ENCODE measurements at regions not wholly inside any gene's neighbourhood (a gene's known extent, or its start where the extent isn't known, plus 50 kb on each side); places are given as distances from the start of the nearest gene placed in this dataset.
"Not testable (repeated sequence)": the region's sequence is repeated elsewhere in the genome, so short reads cannot be mapped to it uniquely, and the experiment has no call there.

GRCh38 chr3:174460831-174461230 lies 398.3 kb upstream of the NAALADL2 start:
- H3K36me3 ChIP-seq (ENCODE audit: insufficient read depth, low read length): no peaks in the 10 kb centered on the region
- H3K4me1 ChIP-seq (ENCODE audit: insufficient read depth, low read length): peaks cover 21% of the 10 kb centered on the region
- H3K27me3 ChIP-seq (ENCODE audit: insufficient read depth, low read length): no peaks in the 10 kb centered on the region
- H3K4me3 ChIP-seq (ENCODE audit: low read length): no peak overlapping the region
- H3K9ac ChIP-seq (ENCODE audit: low read depth, low read length): no peak overlapping the region
- H3K27ac ChIP-seq (ENCODE audit: low read depth, low read length): no peak overlapping the region
- WGBS: 80% methylated on average over 1 of the region's 1 CpG
- H3K9me3 ChIP-seq (ENCODE audit: insufficient read depth, low read depth, low read length): no peaks in the 10 kb centered on the region

- no peaks in the 10 kb centered on the region for H3K9me3 ChIP-seq (ENCODE audit: insufficient read depth, low read depth, low read length)
- H3K4me1 ChIP-seq (ENCODE audit: insufficient read depth, low read length): peaks cover 21% of the 10 kb centered on the region
- no peak overlapping the region for H3K27ac ChIP-seq (ENCODE audit: low read depth, low read length)
- H3K4me3 ChIP-seq (ENCODE audit: low read length): no peak overlapping the region
- no peaks in the 10 kb centered on the region for H3K36me3 ChIP-seq (ENCODE audit: insufficient read depth, low read length)
- H3K9ac ChIP-seq (ENCODE audit: low read depth, low read length): no peak overlapping the region
- H3K27me3 ChIP-seq (ENCODE audit: insufficient read depth, low read length): no peaks in the 10 kb centered on the region
Measured at GRCh38 chr3:174462916-174463315, 396.2 kb upstream of the NAALADL2 start.

GRCh38 chr3:174465177-174465576 lies 394.0 kb upstream of the NAALADL2 start:
- H3K4me3 ChIP-seq (ENCODE audit: low read length): no peak overlapping the region
- H3K4me1 ChIP-seq (ENCODE audit: insufficient read depth, low read length): peaks cover 21% of the 10 kb centered on the region
- no peaks in the 10 kb centered on the region for H3K27me3 ChIP-seq (ENCODE audit: insufficient read depth, low read length)
- H3K27ac ChIP-seq (ENCODE audit: low read depth, low read length): no peak overlapping the region
- no peaks in the 10 kb centered on the region for H3K36me3 ChIP-seq (ENCODE audit: insufficient read depth, low read length)
- H3K9me3 ChIP-seq (ENCODE audit: insufficient read depth, low read depth, low read length): no peaks in the 10 kb centered on the region
- H3K9ac ChIP-seq (ENCODE audit: low read depth, low read length): no peak overlapping the region
- WGBS: 97% methylated on average over 3 of the region's 3 CpGs

- WGBS: 87% methylated on average over 1 of the region's 4 CpGs
- Histone ChIP-seq H3K4me3 (ENCODE audit: low read length) (no peak overlapping the region), H3K9me3 (ENCODE audit: insufficient read depth, low read depth, low read length) (no peaks in the 10 kb centered on the region), H3K27ac (ENCODE audit: low read depth, low read length) (no peak overlapping the region), H3K27me3 (ENCODE audit: insufficient read depth, low read length) (no peaks in the 10 kb centered on the region), H3K9ac (ENCODE audit: low read depth, low read length) (no peak overlapping the region), H3K36me3 (ENCODE audit: insufficient read depth, low read length) (no peaks in the 10 kb centered on the region), H3K4me1 (ENCODE audit: insufficient read depth, low read length) (peaks cover 11% of the 10 kb centered on the region)
Measured at GRCh38 chr3:174466471-174467054, 392.6 kb upstream of the NAALADL2 start.

GRCh38 chr3:174477491-174477890 lies 381.6 kb upstream of the NAALADL2 start:
- Histone ChIP-seq H3K36me3 (ENCODE audit: insufficient read depth, low read length) (no peaks in the 10 kb centered on the region), H3K9ac (ENCODE audit: low read depth, low read length) (no peak overlapping the region), H3K27me3 (ENCODE audit: insufficient read depth, low read length) (no peaks in the 10 kb centered on the region), H3K9me3 (ENCODE audit: insufficient read depth, low read depth, low read length) (no peaks in the 10 kb centered on the region), H3K4me1 (ENCODE audit: insufficient read depth, low read length) (no peaks in the 10 kb centered on the region), H3K27ac (ENCODE audit: low read depth, low read length) (no peak overlapping the region), H3K4me3 (ENCODE audit: low read length) (no peak overlapping the region)
- no CpG with 5 or more reads among the region's 1 CpG for WGBS

GRCh38 chr3:174480767-174481166 lies 378.4 kb upstream of the NAALADL2 start:
- Histone ChIP-seq H3K27me3 (ENCODE audit: insufficient read depth, low read length) (no peaks in the 10 kb centered on the region), H3K9ac (ENCODE audit: low read depth, low read length) (no peak overlapping the region), H3K4me1 (ENCODE audit: insufficient read depth, low read length) (no peaks in the 10 kb centered on the region), H3K36me3 (ENCODE audit: insufficient read depth, low read length) (no peaks in the 10 kb centered on the region), H3K27ac (ENCODE audit: low read depth, low read length) (no peak overlapping the region), H3K9me3 (ENCODE audit: insufficient read depth, low read depth, low read length) (no peaks in the 10 kb centered on the region), H3K4me3 (ENCODE audit: low read length) (no peak overlapping the region)
- WGBS: 98% methylated on average over 2 of the region's 2 CpGs

GRCh38 chr3:174482541-174482940 lies 376.6 kb upstream of the NAALADL2 start:
- Histone ChIP-seq H3K36me3 (ENCODE audit: insufficient read depth, low read length) (no peaks in the 10 kb centered on the region), H3K27me3 (ENCODE audit: insufficient read depth, low read length) (no peaks in the 10 kb centered on the region), H3K4me3 (ENCODE audit: low read length) (no peak overlapping the region), H3K4me1 (ENCODE audit: insufficient read depth, low read length) (no peaks in the 10 kb centered on the region), H3K9ac (ENCODE audit: low read depth, low read length) (no peak overlapping the region), H3K27ac (ENCODE audit: low read depth, low read length) (no peak overlapping the region), H3K9me3 (ENCODE audit: insufficient read depth, low read depth, low read length) (no peaks in the 10 kb centered on the region)
- WGBS: no CpG with 5 or more reads among the region's 1 CpG

- H3K4me1 ChIP-seq (ENCODE audit: insufficient read depth, low read length): no peaks in the 10 kb centered on the region
- WGBS: no CpG with 5 or more reads among the region's 1 CpG
- H3K36me3 ChIP-seq (ENCODE audit: insufficient read depth, low read length): no peaks in the 10 kb centered on the region
- H3K27me3 ChIP-seq (ENCODE audit: insufficient read depth, low read length): no peaks in the 10 kb centered on the region
- H3K27ac ChIP-seq (ENCODE audit: low read depth, low read length): no peak overlapping the region
- no peak overlapping the region for H3K4me3 ChIP-seq (ENCODE audit: low read length)
- no peak overlapping the region for H3K9ac ChIP-seq (ENCODE audit: low read depth, low read length)
- H3K9me3 ChIP-seq (ENCODE audit: insufficient read depth, low read depth, low read length): no peaks in the 10 kb centered on the region
Measured at GRCh38 chr3:174483254-174483653, 375.9 kb upstream of the NAALADL2 start.

GRCh38 chr3:174483856-174484255 lies 375.3 kb upstream of the NAALADL2 start:
- not testable (repeated sequence) for H3K9ac ChIP-seq (ENCODE audit: low read depth, low read length); H3K4me3 ChIP-seq (ENCODE audit: low read length); H3K9me3 ChIP-seq (ENCODE audit: insufficient read depth, low read depth, low read length); H3K27ac ChIP-seq (ENCODE audit: low read depth, low read length); H3K4me1 ChIP-seq (ENCODE audit: insufficient read depth, low read length); H3K36me3 ChIP-seq (ENCODE audit: insufficient read depth, low read length); H3K27me3 ChIP-seq (ENCODE audit: insufficient read depth, low read length)
- 96% methylated on average over 5 of the region's 7 CpGs for WGBS

GRCh38 chr3:174488527-174488926 lies 370.6 kb upstream of the NAALADL2 start:
- WGBS: 95% methylated on average over 2 of the region's 2 CpGs
- H3K9ac ChIP-seq (ENCODE audit: low read depth, low read length): no peak overlapping the region
- H3K27ac ChIP-seq (ENCODE audit: low read depth, low read length): no peak overlapping the region
- H3K4me1 ChIP-seq (ENCODE audit: insufficient read depth, low read length): no peaks in the 10 kb centered on the region
- no peaks in the 10 kb centered on the region for H3K36me3 ChIP-seq (ENCODE audit: insufficient read depth, low read length)
- no peaks in the 10 kb centered on the region for H3K9me3 ChIP-seq (ENCODE audit: insufficient read depth, low read depth, low read length)
- H3K27me3 ChIP-seq (ENCODE audit: insufficient read depth, low read length): no peaks in the 10 kb centered on the region
- H3K4me3 ChIP-seq (ENCODE audit: low read length): no peak overlapping the region

GRCh38 chr3:174495311-174495710 lies 363.8 kb upstream of the NAALADL2 start:
- no peaks in the 10 kb centered on the region for H3K36me3 ChIP-seq (ENCODE audit: insufficient read depth, low read length)
- no peaks in the 10 kb centered on the region for H3K4me1 ChIP-seq (ENCODE audit: insufficient read depth, low read length)
- no peak overlapping the region for H3K4me3 ChIP-seq (ENCODE audit: low read length)
- H3K27ac ChIP-seq (ENCODE audit: low read depth, low read length): no peak overlapping the region
- no peak overlapping the region for H3K9ac ChIP-seq (ENCODE audit: low read depth, low read length)
- WGBS: 87% methylated on average over 4 of the region's 4 CpGs
- no peaks in the 10 kb centered on the region for H3K27me3 ChIP-seq (ENCODE audit: insufficient read depth, low read length)
- no peaks in the 10 kb centered on the region for H3K9me3 ChIP-seq (ENCODE audit: insufficient read depth, low read depth, low read length)

- Histone ChIP-seq H3K9ac (ENCODE audit: low read depth, low read length) (no peak overlapping the region), H3K4me3 (ENCODE audit: low read length) (no peak overlapping the region)
- WGBS: 100% methylated on average over 1 of the region's 1 CpG
Measured at GRCh38 chr3:174495928-174496327, 363.2 kb upstream of the NAALADL2 start.

More at GRCh38 chr3:174495928-174496327, 363.2 kb upstream of the NAALADL2 start:
- H3K4me1 ChIP-seq (ENCODE audit: insufficient read depth, low read length): no peaks in the 10 kb centered on the region
- no peak overlapping the region for H3K27ac ChIP-seq (ENCODE audit: low read depth, low read length)
- no peaks in the 10 kb centered on the region for H3K27me3 ChIP-seq (ENCODE audit: insufficient read depth, low read length)
- H3K9me3 ChIP-seq (ENCODE audit: insufficient read depth, low read depth, low read length): no peaks in the 10 kb centered on the region
- no peaks in the 10 kb centered on the region for H3K36me3 ChIP-seq (ENCODE audit: insufficient read depth, low read length)
